ENCODE measurements at regions not wholly inside any gene's neighbourhood (a gene's known extent, or its start where the extent isn't known, plus 50 kb on each side); places are given as distances from the start of the nearest gene placed in this dataset.

GRCh38 chr15:31159837-31160236 is 58.3 kb upstream of the TRPM1 start:
- TF ChIP-seq CTCF (IDR thresholded peaks at IDR 0.05): no peak
- TF ChIP-seq ZSCAN20 (CRISPR knock-in tag; IDR thresholded peaks at IDR 0.05): no peak
- no peak for TF ChIP-seq ZFP36 (IDR thresholded peaks at IDR 0.05; ENCODE audit: borderline replicate concordance, partially characterized antibody)
- no peak for TF ChIP-seq TP53 (CRISPR knock-in tag; IDR thresholded peaks at IDR 0.05)
- no peak for TF ChIP-seq KDM1A (IDR thresholded peaks at IDR 0.05; ENCODE audit: low read depth)
- no peak for TF ChIP-seq JUNB (IDR thresholded peaks at IDR 0.05)
- no peak for TF ChIP-seq MAX (IDR thresholded peaks at IDR 0.05)
- no peak for TF ChIP-seq EHMT2 (IDR thresholded peaks at IDR 0.05; ENCODE audit: low read depth)
- TF ChIP-seq PBX3 (IDR thresholded peaks at IDR 0.05): no peak
- TF ChIP-seq EHF (CRISPR knock-in tag; IDR thresholded peaks at IDR 0.05): no peak
- TF ChIP-seq CEBPB (IDR thresholded peaks at IDR 0.05): no peak
- no peak for TF ChIP-seq RFX5 (IDR thresholded peaks at IDR 0.05)
- TF ChIP-seq POLR2A (IDR thresholded peaks at IDR 0.05; ENCODE audit: low read length): no peak

Measured in A549 (cell line).